ENCODE measurements at regions not wholly inside any gene's neighbourhood (a gene's known extent, or its start where the extent isn't known, plus 50 kb on each side); places are given as distances from the start of the nearest gene placed in this dataset.

DNA sequence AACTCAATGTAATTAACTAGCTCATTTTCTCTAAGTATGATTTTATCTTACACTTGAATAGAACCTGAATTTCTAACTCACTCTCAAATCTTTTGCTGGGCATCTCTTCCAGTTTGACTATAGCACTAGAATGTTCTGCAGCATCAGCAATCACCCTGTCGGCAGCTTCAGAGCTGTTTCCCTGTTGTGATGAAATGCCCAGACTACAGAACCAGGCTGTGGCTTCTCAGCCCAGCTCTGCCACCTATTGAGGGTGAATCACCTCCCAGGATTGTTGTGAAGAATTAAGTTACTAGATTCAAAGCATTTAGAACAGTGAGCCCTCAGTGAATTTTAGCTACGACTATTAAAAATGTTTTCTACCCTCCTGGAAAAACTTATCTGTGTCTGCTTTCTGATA is 90.4 kb upstream of the ANKRD55 start:
- TF ChIP-seq, protein P1, sequence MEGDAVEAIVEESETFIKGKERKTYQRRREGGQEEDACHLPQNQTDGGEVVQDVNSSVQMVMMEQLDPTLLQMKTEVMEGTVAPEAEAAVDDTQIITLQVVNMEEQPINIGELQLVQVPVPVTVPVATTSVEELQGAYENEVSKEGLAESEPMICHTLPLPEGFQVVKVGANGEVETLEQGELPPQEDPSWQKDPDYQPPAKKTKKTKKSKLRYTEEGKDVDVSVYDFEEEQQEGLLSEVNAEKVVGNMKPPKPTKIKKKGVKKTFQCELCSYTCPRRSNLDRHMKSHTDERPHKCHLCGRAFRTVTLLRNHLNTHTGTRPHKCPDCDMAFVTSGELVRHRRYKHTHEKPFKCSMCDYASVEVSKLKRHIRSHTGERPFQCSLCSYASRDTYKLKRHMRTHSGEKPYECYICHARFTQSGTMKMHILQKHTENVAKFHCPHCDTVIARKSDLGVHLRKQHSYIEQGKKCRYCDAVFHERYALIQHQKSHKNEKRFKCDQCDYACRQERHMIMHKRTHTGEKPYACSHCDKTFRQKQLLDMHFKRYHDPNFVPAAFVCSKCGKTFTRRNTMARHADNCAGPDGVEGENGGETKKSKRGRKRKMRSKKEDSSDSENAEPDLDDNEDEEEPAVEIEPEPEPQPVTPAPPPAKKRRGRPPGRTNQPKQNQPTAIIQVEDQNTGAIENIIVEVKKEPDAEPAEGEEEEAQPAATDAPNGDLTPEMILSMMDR (IDR thresholded peaks at IDR 0.05 in 2 of 3, conservative IDR thresholded peaks at IDR 0.05 in 1 of 3; ENCODE audit: insufficient read depth in 2 of 3, low read depth in 1 of 3, low read length in 3 of 3), result no peak
- TF ChIP-seq, protein P2, sequence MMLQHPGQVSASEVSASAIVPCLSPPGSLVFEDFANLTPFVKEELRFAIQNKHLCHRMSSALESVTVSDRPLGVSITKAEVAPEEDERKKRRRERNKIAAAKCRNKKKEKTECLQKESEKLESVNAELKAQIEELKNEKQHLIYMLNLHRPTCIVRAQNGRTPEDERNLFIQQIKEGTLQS (IDR thresholded peaks at IDR 0.05), result no peak
- TF ChIP-seq, protein P2 (CRISPR knock-in tag; conservative IDR thresholded peaks at IDR 0.05), result no peak
- TF ChIP-seq ARNT (IDR thresholded peaks at IDR 0.05), result no peak
- TF ChIP-seq, protein P3, sequence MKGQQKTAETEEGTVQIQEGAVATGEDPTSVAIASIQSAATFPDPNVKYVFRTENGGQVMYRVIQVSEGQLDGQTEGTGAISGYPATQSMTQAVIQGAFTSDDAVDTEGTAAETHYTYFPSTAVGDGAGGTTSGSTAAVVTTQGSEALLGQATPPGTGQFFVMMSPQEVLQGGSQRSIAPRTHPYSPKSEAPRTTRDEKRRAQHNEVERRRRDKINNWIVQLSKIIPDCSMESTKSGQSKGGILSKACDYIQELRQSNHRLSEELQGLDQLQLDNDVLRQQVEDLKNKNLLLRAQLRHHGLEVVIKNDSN (CRISPR knock-in tag; IDR thresholded peaks at IDR 0.05), result no peak
- no peak for TF ChIP-seq CAMTA2 (CRISPR knock-in tag; conservative IDR thresholded peaks at IDR 0.05)
- TF ChIP-seq CREB1 (IDR thresholded peaks at IDR 0.05), result no peak
- no peak for TF ChIP-seq CREB1 (CRISPR knock-in tag; IDR thresholded peaks at IDR 0.05)
- TF ChIP-seq RB1 (IDR thresholded peaks at IDR 0.05; ENCODE audit: low read depth), result no peak
- TF ChIP-seq RFX5 (IDR thresholded peaks at IDR 0.05; ENCODE audit: low read depth, low read length), result no peak
- TF ChIP-seq SMARCB1 (IDR thresholded peaks at IDR 0.05; ENCODE audit: insufficient read length, low read depth), result no peak
- no peak for TF ChIP-seq TAF1 (IDR thresholded peaks at IDR 0.05; ENCODE audit: control insufficient read depth, extremely low read depth, insufficient read depth, low read length, severe bottlenecking)
- TF ChIP-seq, protein P4, sequence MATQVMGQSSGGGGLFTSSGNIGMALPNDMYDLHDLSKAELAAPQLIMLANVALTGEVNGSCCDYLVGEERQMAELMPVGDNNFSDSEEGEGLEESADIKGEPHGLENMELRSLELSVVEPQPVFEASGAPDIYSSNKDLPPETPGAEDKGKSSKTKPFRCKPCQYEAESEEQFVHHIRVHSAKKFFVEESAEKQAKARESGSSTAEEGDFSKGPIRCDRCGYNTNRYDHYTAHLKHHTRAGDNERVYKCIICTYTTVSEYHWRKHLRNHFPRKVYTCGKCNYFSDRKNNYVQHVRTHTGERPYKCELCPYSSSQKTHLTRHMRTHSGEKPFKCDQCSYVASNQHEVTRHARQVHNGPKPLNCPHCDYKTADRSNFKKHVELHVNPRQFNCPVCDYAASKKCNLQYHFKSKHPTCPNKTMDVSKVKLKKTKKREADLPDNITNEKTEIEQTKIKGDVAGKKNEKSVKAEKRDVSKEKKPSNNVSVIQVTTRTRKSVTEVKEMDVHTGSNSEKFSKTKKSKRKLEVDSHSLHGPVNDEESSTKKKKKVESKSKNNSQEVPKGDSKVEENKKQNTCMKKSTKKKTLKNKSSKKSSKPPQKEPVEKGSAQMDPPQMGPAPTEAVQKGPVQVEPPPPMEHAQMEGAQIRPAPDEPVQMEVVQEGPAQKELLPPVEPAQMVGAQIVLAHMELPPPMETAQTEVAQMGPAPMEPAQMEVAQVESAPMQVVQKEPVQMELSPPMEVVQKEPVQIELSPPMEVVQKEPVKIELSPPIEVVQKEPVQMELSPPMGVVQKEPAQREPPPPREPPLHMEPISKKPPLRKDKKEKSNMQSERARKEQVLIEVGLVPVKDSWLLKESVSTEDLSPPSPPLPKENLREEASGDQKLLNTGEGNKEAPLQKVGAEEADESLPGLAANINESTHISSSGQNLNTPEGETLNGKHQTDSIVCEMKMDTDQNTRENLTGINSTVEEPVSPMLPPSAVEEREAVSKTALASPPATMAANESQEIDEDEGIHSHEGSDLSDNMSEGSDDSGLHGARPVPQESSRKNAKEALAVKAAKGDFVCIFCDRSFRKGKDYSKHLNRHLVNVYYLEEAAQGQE (IDR thresholded peaks at IDR 0.05; ENCODE audit: borderline replicate concordance), result no peak
- TF ChIP-seq, protein P4 (CRISPR knock-in tag; IDR thresholded peaks at IDR 0.05; ENCODE audit: low read depth), result no peak
- TF ChIP-seq POLR2A (conservative IDR thresholded peaks at IDR 0.05), result no peak

All from K562 (cell line).